ENCODE measurements at regions not wholly inside any gene's neighbourhood (a gene's known extent, or its start where the extent isn't known, plus 50 kb on each side); places are given as distances from the start of the nearest gene placed in this dataset.

GRCh38 chr13:80988391-80989151 lies 647.6 kb upstream of the SPRY2 start:
- Histone ChIP-seq H3K4me3 (ENCODE audit: low read depth, low read length) (no peak overlapping the region), H3K27me3 (ENCODE audit: control insufficient read depth, insufficient read depth, low read length) (no peaks in the 10 kb centered on the region), H3K36me3 (ENCODE audit: control insufficient read depth, insufficient read depth, low read length) (no peaks in the 10 kb centered on the region)
- no peak for TF ChIP-seq CTCF (IDR thresholded peaks at IDR 0.05; ENCODE audit: insufficient read depth, low read length, poor library complexity, severe bottlenecking)
- no peak for DNase-seq (ENCODE audit: low read depth)

- no peaks in the 10 kb centered on the region for H3K36me3 ChIP-seq (ENCODE audit: control insufficient read depth, insufficient read depth, low read length)
- peak; percentile 12 for DNase-seq (ENCODE audit: low read depth)
- no peak overlapping the region for H3K4me3 ChIP-seq (ENCODE audit: low read depth, low read length)
- peak; percentile 81 for TF ChIP-seq CTCF (IDR thresholded peaks at IDR 0.05; ENCODE audit: insufficient read depth, low read length, poor library complexity, severe bottlenecking)
- no peaks in the 10 kb centered on the region for H3K27me3 ChIP-seq (ENCODE audit: control insufficient read depth, insufficient read depth, low read length)
These were observed 638.2 kb upstream of the SPRY2 start for GRCh38 chr13:80979035-80979641.

- no peak for TF ChIP-seq CTCF (IDR thresholded peaks at IDR 0.05; ENCODE audit: insufficient read depth, low read length, poor library complexity, severe bottlenecking)
- Histone ChIP-seq H3K36me3 (ENCODE audit: control insufficient read depth, insufficient read depth, low read length) (no peaks in the 10 kb centered on the region), H3K27me3 (ENCODE audit: control insufficient read depth, insufficient read depth, low read length) (no peaks in the 10 kb centered on the region), H3K4me3 (ENCODE audit: low read depth, low read length) (no peak overlapping the region)
- DNase-seq (ENCODE audit: low read depth) = no peak
These were observed 636.2 kb upstream of the SPRY2 start for GRCh38 chr13:80977168-80977567.

GRCh38 chr13:80975903-80976302 lies 635.0 kb upstream of the SPRY2 start:
- TF ChIP-seq CTCF (IDR thresholded peaks at IDR 0.05; ENCODE audit: insufficient read depth, low read length, poor library complexity, severe bottlenecking) = no peak
- no peak overlapping the region for H3K4me3 ChIP-seq (ENCODE audit: low read depth, low read length)
- no peaks in the 10 kb centered on the region for H3K27me3 ChIP-seq (ENCODE audit: control insufficient read depth, insufficient read depth, low read length)
- H3K36me3 ChIP-seq (ENCODE audit: control insufficient read depth, insufficient read depth, low read length) = no peaks in the 10 kb centered on the region
- DNase-seq (ENCODE audit: low read depth) = no peak

GRCh38 chr13:80973721-80974120 lies 632.8 kb upstream of the SPRY2 start:
- no peak for TF ChIP-seq CTCF (IDR thresholded peaks at IDR 0.05; ENCODE audit: insufficient read depth, low read length, poor library complexity, severe bottlenecking)
- DNase-seq (ENCODE audit: low read depth) = no peak
- no peak overlapping the region for H3K4me3 ChIP-seq (ENCODE audit: low read depth, low read length)
- H3K36me3 ChIP-seq (ENCODE audit: control insufficient read depth, insufficient read depth, low read length) = no peaks in the 10 kb centered on the region
- no peaks in the 10 kb centered on the region for H3K27me3 ChIP-seq (ENCODE audit: control insufficient read depth, insufficient read depth, low read length)
